ENCODE measurements at regions not wholly inside any gene's neighbourhood (a gene's known extent, or its start where the extent isn't known, plus 50 kb on each side); places are given as distances from the start of the nearest gene placed in this dataset.

DNA sequence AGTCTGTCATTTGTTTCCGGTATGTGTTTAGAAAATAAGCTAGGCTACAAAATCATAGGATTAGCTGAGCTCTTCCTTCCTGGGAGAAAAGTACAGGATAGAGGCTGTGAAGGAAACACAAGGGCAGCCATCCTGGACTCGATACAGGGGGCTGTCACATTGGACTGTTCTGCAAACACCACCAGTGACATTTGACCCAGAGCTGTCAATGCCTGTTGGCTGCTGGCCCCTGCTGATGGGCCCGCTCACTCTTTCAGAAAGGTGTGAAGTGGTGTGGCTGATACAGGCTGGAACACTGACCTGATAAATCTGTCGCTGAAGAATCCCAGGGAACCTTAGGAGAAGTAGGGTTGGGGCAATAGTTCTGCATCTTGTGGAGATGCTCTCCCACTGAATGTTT, 183.1 kb downstream of the RHOU start:
- TF ChIP-seq, protein P1, sequence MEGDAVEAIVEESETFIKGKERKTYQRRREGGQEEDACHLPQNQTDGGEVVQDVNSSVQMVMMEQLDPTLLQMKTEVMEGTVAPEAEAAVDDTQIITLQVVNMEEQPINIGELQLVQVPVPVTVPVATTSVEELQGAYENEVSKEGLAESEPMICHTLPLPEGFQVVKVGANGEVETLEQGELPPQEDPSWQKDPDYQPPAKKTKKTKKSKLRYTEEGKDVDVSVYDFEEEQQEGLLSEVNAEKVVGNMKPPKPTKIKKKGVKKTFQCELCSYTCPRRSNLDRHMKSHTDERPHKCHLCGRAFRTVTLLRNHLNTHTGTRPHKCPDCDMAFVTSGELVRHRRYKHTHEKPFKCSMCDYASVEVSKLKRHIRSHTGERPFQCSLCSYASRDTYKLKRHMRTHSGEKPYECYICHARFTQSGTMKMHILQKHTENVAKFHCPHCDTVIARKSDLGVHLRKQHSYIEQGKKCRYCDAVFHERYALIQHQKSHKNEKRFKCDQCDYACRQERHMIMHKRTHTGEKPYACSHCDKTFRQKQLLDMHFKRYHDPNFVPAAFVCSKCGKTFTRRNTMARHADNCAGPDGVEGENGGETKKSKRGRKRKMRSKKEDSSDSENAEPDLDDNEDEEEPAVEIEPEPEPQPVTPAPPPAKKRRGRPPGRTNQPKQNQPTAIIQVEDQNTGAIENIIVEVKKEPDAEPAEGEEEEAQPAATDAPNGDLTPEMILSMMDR (IDR thresholded peaks at IDR 0.05) = no peak
- TF ChIP-seq POLR2A (IDR thresholded peaks at IDR 0.05) = no peak
